ELR (cell line): ENCODE measurements at regions not wholly inside any gene's neighbourhood (a gene's known extent, or its start where the extent isn't known, plus 50 kb on each side); places are given as distances from the start of the nearest gene placed in this dataset.
"Not testable (repeated sequence)": the region's sequence is repeated elsewhere in the genome, so short reads cannot be mapped to it uniquely, and the experiment has no call there.

Source experiments
- DNase-seq: peaks from one replicate; pipeline ENCODE4 v3.0.0-alpha.2; 2015; ENCODE audit warnings: low read depth

DNA sequence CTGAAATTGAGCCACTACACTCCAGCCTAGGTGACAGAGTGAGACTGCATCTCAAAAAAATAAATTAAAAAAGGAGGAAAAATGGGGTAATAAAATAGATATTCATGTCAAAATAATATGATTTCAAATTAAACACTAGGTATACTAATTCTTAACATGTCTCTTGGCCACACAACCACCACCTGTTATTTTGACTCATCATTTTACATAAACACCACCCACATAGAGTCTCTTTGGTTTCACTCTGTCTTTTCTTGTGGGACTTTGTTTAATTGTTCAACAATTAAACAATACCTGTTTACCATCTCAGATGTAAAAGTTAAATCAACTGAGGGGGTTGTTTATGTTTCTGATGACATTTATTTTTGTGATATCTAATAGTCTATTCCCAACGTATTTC is 476.8 kb upstream of the ADGRB3 start:
- DNase-seq = no peak

DNA sequence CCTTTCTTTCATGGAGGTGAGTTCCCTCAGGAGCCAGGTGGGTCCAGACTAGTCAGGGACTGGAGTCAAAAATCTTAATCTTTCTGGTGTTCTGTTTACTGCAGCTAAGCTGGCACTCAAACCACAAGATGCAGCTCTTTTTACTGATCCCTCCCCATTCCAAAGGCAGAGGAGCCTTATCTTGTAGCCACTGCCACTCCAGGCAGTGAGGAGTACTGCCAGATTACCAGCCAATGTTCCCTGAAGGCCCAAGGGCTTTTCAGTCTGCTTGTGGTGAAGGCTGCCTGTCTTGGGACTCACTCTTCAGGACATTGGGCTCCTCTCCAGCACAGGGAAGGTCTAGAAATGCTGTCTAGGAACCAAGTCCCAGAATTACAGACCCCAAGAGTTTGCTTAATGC is 490.4 kb upstream of the ADGRB3 start:
- no peak for DNase-seq

DNA sequence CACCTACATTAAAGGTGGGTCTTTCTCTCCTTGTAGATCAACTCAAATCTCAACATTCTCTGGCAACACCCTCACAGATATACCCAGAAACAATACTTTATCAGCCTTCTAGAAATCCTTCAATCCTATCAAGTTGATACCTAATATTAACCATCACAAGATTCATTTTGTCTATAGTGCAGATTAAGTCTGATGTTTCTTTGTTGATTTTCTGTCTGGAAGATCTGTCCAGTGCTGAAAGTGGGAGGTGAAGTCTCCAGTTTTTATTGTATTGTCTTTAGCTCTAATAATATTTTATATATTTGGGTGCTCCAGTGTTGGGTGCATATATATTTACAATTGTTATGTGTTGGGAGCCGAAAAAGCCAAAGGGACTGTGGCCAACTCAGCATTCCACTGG is 493.9 kb upstream of the ADGRB3 start:
- no peak for DNase-seq

DNA sequence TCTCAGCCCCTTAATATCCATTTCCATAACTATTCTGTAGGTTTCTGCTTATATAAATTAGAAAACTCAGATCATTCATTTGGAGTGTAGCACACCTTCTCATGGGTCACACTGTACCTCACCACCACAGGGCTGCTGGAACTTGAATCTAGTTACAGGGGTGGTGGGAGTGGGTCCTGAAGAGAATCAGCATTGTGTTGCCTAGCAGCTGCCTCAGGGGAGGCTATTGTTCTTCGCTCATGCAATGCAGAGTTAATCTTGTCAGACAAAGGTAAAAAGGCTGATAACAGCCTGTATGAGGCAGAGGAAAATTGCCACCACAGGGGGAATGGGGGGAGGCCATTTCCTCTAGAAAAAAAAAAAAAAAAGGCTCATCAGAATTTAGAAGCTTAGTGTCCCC is 496.0 kb upstream of the ADGRB3 start:
- DNase-seq = no peak

DNA sequence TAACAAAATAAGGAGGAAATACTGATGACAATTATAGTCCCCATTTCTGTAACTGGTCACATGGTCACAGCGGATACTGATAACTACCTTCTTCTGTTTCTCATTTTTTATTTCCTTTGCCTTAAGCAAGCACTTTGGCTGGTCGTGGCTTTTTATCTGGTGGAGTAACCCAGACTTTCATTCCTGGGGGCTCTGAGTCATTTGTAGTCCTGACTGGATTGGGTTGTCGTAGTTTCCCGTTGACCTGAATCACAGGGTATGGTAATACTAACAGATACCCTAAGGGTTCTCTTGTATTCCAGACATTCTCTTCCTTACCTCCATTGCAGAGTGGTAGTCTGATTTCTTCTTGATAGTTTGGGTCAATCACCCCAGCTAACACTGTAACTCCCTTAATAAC is 500.3 kb upstream of the ADGRB3 start:
- peak; percentile 26 for DNase-seq

DNA sequence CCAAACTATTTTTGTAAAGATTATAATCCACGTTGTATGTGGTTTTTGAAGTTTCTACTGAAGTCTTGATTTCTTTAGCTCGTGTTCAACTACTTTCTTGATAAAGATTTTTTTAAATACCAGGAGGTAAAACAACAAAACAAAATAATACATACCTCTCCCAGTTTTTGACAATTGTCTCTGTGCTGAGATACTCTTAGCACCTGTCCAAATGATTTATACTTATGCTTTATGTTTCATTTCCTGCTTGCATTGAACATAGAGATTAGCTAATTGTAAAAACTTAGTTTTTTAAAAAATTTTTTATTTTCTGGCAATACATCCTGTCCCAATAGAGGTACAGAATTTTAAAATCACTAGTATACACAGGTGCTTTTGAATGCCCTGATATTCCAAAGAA is 506.9 kb upstream of the ADGRB3 start:
- no peak for DNase-seq

DNA sequence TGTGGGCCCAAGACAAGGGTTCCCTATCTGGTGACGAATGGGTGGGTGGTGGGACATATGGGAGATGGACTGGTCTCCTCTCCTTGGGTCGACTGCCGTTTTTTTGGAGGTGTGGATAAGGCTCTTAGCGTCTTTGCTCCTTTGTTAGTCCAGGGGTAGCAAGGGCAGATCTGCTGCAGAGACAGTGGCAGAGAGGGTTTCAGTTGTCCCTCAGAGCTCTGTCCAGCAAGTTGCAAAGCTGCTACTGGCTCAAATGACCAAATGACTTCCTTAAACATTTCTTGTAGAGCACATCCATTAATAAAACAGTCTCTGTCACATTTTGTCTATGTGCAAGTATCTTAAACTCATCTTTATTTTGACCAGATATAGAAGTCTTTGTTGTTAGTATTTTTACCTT is 508.0 kb upstream of the ADGRB3 start:
- DNase-seq = no peak

DNA sequence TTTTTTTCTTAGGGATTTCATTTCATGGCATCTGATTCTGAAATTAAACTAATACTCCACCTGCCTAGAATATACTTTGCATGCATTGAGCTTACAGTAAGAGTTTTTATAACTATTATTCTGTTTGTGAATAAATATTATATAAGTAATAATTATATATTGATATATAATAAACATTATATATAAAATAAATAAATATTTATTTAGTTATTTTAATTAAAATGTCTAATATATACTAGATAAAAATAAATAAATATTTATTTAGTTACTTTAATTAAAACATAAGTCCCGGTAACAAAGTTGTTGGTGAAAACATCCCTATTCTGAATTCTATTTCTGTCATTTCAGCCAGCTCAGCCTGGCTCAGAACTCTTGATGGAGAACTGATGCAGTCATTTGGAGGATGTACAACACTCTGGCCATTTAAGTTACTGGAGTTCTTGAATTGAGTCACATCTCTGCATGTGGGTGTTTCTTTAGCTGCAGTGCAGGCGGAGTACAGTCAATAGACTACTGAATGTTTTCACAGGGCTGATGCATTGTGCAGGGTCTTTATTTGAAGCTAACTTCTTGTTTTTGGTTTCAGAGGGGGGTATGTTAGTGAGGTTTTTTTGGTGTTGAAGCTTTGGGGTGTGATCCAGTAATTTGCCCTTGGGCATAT is 508.9 kb upstream of the ADGRB3 start:
- DNase-seq = no peak

DNA sequence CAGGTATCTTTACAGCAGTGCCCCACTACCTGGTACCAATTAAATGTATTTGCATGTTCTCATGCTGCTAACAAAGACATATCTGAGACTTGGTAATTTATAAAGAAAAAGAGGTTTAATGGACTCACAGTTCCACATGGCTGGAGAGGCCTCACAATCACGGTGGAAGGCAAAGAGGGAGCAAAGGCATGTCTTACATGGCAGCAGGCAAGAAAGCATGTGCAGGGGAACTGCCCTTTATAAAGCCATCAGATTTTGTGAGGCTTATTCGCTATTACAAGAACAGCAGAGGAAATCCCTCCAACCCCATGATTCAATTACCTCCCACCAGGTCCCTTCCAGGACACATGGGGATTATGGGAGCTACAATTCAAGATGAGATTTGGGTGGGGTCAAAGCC is 512.1 kb upstream of the ADGRB3 start:
- DNase-seq = not testable (repeated sequence)

DNA sequence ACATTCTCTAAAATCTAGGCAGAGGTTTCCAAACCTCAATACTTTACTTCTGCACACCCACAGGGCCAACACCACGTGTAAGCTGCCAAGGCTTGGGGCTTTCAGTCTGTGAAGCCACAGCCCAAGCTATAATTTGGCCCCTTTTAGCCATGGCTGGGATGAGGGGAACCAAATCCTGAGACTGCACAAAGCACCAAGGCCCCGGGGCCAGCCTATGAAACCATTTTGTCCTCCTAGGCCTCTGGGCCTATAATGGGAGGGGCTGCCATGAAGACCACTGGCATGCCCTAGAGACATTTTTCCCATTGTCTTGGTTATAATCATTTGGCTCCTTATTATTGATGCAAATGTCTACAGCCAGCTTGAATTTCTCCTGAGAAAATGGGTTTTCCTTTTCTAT is 513.0 kb upstream of the ADGRB3 start:
- no peak for DNase-seq

DNA sequence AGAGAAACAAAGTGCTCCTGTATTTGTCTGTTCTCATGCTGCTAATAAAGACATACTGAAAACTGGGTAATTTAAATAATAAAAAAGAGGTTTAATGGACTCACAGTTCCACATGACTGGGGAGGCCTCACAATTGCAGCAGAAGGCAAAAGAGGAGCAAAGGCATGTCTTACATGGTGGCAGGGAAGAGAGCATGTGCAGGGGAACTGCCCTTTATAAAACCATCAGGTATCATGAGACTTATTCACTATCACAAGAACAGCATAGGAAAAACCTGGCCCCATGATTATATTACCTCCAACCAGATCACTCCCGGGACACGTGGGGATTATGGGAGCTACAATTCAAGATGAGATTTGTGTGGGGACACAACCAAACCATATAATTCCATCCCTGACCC is 514.1 kb upstream of the ADGRB3 start:
- not testable (repeated sequence) for DNase-seq

DNA sequence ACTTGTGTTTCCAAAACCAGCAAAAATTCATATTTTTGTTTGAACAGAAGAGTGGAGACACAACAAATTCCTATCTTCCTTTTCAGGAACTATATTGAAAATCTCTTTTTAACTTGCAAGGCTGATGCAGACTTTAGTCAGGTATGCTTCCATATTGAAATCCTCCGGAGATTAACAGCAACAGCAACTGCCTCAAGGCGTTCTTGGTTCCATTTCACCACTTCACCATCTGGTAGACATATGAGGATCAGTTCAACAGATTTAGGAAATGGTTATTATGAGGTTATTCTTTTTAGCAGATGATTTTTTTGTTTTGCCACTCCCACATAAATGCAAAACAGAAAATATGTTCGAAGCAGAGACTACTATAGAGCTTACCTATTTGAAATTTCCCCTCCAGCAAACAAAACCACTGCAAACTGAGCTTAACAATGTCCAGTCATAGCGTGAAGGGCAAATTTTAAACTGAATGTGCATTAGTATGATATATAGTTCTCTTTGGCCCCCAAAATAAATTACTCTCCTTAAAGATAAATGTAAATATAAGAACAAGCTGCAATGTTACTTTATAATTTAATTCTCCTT is 520.5 kb upstream of the ADGRB3 start:
- DNase-seq = no peak

DNA sequence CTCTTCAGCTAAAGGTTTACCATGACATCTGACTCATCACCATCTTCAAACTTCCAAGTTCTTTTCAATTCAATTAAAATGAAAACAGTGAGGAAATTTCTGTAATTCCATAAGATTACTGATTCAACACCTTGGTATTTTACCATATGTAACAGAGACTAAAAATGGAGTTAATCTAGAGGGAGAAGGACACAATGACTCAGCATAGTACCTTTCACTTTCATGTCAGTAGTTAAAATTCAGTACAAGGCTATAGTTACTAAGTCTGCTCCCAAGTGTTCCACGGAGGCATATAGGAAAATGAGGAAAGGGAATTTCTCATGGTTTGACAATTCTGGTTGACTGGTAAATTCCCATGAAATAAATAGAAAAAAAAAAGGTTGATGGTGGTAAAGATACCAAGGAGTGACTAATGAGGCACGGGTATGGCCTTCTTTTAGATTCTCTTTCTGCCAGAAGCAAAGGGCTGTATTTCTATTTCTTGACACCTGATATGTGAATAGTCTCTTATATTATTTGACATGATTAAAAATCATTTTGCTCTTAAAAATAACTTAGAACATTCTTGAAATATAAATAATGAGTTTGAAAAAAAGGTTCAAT is 526.7 kb upstream of the ADGRB3 start:
- peak; percentile 52 for DNase-seq

DNA sequence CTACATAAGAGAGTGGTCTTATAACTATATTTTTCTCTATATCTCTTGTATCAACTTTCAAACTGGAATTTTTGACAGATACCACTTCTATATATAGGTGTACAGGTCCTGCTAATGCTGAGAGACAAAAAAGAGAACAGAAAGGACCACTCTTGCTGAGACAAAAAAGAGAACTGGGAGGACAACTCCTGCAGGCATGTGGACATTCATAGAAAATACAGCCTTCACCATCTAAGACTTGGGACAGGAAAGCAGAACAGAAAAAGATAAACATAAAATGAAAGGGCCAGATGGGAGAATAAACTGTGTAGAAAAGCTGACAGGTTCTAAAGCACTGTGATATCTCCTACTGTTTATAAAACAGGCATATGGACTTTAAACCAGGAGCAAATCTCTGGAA is 541.0 kb upstream of the ADGRB3 start:
- no peak for DNase-seq

DNA sequence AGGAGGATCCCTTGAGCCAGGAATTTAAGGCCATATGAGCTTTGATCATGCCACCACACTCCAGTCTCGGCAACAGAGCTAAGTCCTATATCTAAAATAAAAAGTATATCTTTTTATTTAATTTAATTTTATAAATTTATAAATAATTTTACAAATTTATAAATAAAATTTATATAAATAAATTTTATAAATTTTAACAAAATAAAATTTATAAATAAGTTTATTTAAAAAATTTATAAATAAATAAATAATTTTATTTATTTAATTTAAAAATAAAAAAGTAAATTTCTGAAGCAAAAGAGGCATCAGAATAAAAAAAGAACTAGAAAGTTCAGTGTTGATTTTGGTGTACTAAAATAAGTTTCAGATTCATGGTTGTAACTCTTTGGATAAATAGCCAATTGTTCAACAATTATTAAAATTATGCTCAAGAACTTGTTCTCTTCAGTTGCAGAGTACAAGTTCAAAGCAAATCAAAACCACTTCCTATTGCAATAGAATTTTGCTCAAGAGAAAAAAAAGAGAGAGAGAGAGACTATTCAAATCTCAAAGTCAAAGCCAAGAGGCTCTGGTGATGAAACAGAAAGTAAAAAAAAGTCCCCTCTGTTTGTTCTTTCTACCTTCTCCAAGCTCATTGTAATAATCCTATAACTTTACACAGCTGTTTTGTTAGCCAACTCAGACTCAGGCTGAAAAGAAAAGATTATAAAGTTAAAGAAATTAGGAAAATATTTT is 547.5 kb upstream of the ADGRB3 start:
- DNase-seq = peak; percentile 4

DNA sequence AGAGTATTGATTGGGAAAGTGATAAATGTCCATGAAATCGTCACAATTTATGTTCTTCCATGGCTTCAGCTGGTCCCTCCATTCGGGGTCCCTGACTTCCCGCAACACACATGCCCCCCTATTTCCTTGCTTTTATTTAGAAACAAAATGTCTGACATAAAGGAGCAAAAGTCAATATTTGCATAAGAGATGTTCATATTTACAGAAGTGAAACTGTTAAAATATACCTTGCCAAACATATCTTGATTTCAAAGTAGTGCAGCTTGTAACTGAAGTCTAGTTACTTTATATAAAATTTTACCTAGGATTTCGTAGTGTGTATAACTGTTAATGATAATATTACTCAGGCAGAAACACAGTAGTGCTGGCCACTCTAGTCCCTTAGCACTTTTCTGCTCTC is 548.9 kb upstream of the ADGRB3 start:
- DNase-seq = no peak

DNA sequence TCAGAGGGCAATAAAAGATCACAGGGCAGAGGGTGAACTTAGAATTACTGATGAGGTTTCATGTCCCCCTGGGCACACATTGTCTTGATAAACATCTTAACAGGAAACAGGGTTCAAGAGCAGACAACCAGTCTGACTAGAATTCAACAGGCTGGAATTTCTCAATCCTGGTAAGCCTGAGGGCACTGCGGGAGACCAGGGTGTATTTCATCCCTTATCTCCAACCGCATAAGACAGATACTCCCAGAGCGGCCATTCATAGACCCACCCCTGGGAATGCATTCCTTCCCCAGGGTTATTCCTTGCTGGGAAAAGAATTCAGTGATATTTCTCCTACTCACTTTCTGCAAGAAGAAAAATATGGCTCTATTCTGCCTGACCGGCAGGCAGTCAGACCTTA is 549.5 kb upstream of the ADGRB3 start:
- not testable (repeated sequence) for DNase-seq

DNA sequence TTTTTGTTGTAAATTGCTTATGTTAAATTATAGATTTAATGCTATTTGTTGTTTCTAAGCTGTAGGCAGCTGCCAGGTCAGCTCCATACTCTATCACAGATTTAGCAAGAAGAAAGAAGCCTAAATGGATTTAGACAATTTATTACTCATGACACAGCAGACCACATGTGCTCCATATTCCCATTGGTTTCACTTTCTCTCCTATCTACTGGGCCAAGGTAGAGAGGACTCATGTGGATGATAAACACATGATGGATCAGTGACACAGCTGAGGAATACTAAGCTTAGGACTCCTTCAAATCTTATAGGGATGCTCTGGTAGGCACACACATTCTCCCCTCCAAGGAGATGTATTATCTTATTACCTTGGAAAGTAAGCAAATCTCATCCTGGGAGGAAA is 553.0 kb upstream of the ADGRB3 start:
- DNase-seq = peak; percentile 4

DNA sequence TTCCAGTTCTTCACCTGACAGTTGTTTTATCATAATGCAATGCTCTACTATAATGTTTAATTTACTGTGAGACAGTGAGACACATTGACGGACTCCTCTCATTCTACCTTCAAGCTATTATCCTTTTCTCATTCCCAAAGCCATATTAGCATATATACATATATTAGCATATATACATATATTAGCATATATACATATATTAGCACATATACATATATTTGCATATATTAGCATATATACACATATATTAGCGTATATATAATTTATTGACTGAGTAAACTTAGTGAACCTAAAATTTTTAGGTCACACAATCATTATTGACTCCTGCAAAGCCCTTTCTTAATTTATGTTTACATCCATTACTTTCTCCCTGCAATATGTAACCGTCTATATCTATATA is 555.0 kb upstream of the ADGRB3 start:
- DNase-seq = no peak

DNA sequence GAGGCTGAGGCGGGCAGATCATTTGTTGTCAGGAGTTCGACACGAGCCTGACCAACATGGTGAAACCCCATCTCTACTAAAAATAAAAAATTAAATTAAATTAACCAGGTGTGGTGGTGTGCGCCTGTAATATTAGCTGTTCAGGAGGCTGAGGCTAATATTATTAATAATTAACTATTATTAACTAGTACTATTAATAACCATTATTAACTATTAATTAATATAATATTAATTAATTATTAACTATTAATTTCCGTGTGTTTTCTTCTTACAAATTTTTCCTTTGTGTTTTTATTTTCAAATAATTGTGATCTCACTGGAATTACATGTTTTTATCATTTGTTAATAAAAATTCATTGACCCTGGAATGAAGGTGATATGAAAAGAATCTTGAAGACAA is 557.4 kb upstream of the ADGRB3 start:
- no peak for DNase-seq

DNA sequence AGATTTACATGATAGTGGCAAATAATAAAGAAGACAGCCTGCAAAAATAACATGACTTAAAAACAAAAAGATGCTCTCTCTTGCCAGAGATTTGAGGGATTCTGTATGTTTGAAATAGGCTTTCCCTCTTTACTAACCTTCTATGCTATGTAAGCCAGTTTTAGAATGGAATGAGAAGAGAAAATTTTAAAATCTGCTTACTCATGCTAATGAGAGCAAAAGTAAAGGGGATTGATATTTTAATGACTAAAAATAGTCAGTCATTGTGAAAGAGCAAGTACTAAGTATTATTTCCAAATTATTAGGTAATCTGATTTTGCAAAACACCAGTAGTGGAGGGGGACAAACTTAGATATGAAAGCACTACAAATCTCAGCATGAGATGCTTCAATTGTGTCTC is 563.3 kb upstream of the ADGRB3 start:
- DNase-seq = no peak

DNA sequence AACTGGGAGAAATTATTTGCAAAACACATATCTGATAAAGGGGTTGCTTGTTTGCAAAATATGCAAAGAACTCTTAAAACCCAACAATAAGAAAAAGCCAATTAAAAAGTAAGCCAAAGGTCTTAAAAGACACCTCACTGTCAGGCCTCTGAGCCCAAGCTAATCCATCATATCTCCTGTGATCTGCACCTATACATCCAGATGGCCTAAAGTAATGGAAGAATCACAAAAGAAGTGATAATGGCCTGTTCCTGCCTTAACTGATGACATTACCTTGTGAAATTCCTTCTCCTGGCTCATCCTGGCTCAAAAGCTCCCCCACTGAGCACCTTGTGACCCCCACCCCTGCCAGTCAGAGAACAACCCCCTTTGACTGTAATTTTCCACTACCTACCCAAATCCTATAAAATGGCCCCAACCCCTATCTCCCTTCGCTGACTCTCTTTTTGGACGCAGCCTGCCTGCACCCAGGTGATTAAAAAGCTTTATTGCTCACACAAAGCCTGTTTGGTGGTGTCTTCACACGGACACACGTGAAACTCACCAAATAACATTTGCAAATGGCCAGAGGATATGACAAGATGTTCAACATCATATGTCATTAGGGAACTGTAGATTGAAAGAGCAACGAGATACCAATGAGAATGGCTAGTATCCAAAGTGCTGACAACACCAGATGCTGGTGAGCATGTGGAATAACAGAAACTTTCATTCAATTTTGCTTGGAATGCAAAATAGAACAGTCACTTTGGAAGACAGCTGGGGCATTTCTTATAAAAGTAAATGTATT is 565.0 kb upstream of the ADGRB3 start:
- DNase-seq = no peak
